ENCODE measurements at regions not wholly inside any gene's neighbourhood (a gene's known extent, or its start where the extent isn't known, plus 50 kb on each side); places are given as distances from the start of the nearest gene placed in this dataset.

- no peak for DNase-seq (ENCODE audit: low spot score)
- TF ChIP-seq CTCF (IDR thresholded peaks at IDR 0.05): no peak
- ATAC-seq (ENCODE audit: low FRiP score): no peak
These were observed 1657.5 kb downstream of the SLITRK1 start for GRCh38 chr13:82224806-82225205.

- no peak for TF ChIP-seq CTCF (IDR thresholded peaks at IDR 0.05)
- ATAC-seq (ENCODE audit: low FRiP score): no peak
- DNase-seq (ENCODE audit: low spot score): no peak
These were observed 1660.7 kb downstream of the SLITRK1 start for GRCh38 chr13:82221621-82222020.

GRCh38 chr13:82220641-82221040, 1661.6 kb downstream of the SLITRK1 start:
- DNase-seq (ENCODE audit: low spot score) (no peak), ATAC-seq (ENCODE audit: low FRiP score) (no peak)
- no peak for TF ChIP-seq CTCF (IDR thresholded peaks at IDR 0.05)

GRCh38 chr13:82216165-82216564, 1666.1 kb downstream of the SLITRK1 start:
- no peak for ATAC-seq (ENCODE audit: low FRiP score)
- DNase-seq (ENCODE audit: low spot score): no peak
- TF ChIP-seq CTCF (IDR thresholded peaks at IDR 0.05): no peak

GRCh38 chr13:82214341-82214740, 1667.9 kb downstream of the SLITRK1 start:
- no peak for ATAC-seq (ENCODE audit: low FRiP score)
- no peak for DNase-seq (ENCODE audit: low spot score)
- no peak for TF ChIP-seq CTCF (IDR thresholded peaks at IDR 0.05)

- ATAC-seq (ENCODE audit: low FRiP score) (no peak), DNase-seq (ENCODE audit: low spot score) (no peak)
- no peak for TF ChIP-seq CTCF (IDR thresholded peaks at IDR 0.05)
These were observed 1676.0 kb downstream of the SLITRK1 start for GRCh38 chr13:82206241-82206640.

GRCh38 chr13:82202398-82202797, 1679.9 kb downstream of the SLITRK1 start:
- ATAC-seq (ENCODE audit: low FRiP score): no peak
- TF ChIP-seq CTCF (IDR thresholded peaks at IDR 0.05): no peak

More at GRCh38 chr13:82202398-82202797, 1679.9 kb downstream of the SLITRK1 start:
- no peak for DNase-seq (ENCODE audit: low spot score)

Data from omental fat pad (tissue), 3 donors.